IPS DF 6.9 (cell line): ENCODE measurements at regions not wholly inside any gene's neighbourhood (a gene's known extent, or its start where the extent isn't known, plus 50 kb on each side); places are given as distances from the start of the nearest gene placed in this dataset.

ENCODE experiments used
- DNase-seq: peaks from one replicate; pipeline ENCODE4 v3.0.0-alpha.2; 2013; ENCODE audit warnings: low read depth, low spot score
- H3K27ac ChIP-seq: one replicate; pipeline ENCODE4 v1.5.1; 2013; ENCODE audit warnings: low read length, control low read depth
- H3K27me3 ChIP-seq: 2 replicates; pipeline ENCODE4 v1.6.1; 2013; ENCODE audit warnings: mild to moderate bottlenecking, low read length; ENCODE audit not compliant: control insufficient read depth, insufficient read depth
- H3K36me3 ChIP-seq: 2 replicates; pipeline ENCODE4 v1.6.1; 2013; ENCODE audit warnings: low read length; ENCODE audit not compliant: control insufficient read depth, insufficient read depth
- H3K4me1 ChIP-seq: 2 replicates; pipeline ENCODE4 v1.6.1; 2013; ENCODE audit warnings: low read length; ENCODE audit not compliant: control insufficient read depth, insufficient read depth
- H3K4me3 ChIP-seq: 2 replicates; pipeline ENCODE4 v1.5.1; 2013; ENCODE audit warnings: mild to moderate bottlenecking, low read length
- H3K9me3 ChIP-seq: 2 replicates; pipeline ENCODE4 v1.6.1; 2013; ENCODE audit warnings: low read length, inconsistent platforms; ENCODE audit not compliant: control insufficient read depth, insufficient read depth
- WGBS: extraction: QIAGEN DNeasy Blood & Tissue Kit; methylation state at CpG from one replicate; pipeline ENCODE4 v1.1.7; 2013; ENCODE audit warnings: mixed read lengths, missing lambda C conversion rate; ENCODE audit not compliant: insufficient read length, insufficient coverage; 5-methylcytosine and 5-hydroxymethylcytosine counted together

DNA sequence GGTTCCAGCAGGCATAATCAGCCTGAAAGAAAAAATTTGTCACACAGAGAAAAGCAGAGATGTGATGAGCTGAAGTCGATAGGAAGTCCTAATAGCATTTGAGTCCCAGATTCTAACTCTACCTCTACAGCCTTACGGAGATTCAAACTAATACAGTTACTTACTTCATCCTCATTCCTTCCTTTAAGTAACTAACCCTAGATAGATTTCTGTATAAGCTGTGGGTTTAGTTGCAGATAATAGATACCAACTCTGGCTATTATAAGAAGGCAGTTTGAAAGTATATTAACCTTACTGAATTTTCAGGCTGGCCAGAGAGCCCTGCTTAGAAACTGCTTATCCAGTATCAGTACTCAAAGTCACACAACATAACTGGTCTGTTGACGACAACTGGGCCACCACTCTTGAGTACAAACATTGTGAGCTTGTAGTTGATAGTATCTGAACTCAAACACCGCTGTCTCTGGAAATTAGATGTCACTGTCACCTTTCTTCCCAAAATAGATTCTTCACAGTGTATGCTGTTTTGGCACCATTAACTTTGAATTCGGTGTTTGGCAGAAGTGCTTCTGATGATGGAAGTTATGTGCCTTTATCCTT lies 484.3 kb downstream of the DIPK2A start:
- no CpG with 5 or more reads among the region's 5 CpGs for WGBS
- no peak for DNase-seq
- no peaks in the 10 kb centered on the region for H3K36me3 ChIP-seq
- no peaks in the 10 kb centered on the region for H3K9me3 ChIP-seq
- no peaks in the 10 kb centered on the region for H3K27me3 ChIP-seq
- no peaks in the 10 kb centered on the region for H3K4me1 ChIP-seq
- no peak overlapping the region for H3K4me3 ChIP-seq
- H3K27ac ChIP-seq = no peak overlapping the region

GRCh38 chr3:144457758-144458157 lies 486.1 kb downstream of the DIPK2A start:
- Histone ChIP-seq H3K9me3 (no peaks in the 10 kb centered on the region), H3K27me3 (no peaks in the 10 kb centered on the region), H3K36me3 (no peaks in the 10 kb centered on the region), H3K4me1 (no peaks in the 10 kb centered on the region), H3K27ac (no peak overlapping the region), H3K4me3 (no peak overlapping the region)
- DNase-seq = no peak

DNA sequence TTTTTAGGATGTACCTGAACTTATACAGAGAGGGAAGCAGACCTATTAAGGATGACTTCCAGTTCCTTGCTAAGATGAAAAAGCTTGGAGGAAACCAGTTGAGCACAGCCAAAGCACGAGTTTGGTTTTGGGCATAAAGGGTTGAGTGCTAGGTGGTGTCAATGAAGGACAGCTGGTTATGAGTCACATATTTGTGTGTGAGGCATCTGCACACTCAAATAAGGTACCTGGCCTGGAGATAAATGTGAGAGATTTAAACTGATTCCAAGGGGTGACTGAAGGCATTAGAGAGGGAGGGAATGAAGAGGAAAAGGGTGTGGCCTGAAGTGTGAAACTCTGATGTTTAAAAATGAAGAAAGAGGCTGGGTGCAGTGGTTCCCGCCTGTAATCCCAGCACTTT lies 486.7 kb downstream of the DIPK2A start:
- Histone ChIP-seq H3K4me3 (no peak overlapping the region), H3K4me1 (no peaks in the 10 kb centered on the region), H3K27me3 (no peaks in the 10 kb centered on the region), H3K27ac (no peak overlapping the region), H3K36me3 (no peaks in the 10 kb centered on the region), H3K9me3 (no peaks in the 10 kb centered on the region)
- WGBS = no CpG with 5 or more reads among the region's 2 CpGs
- DNase-seq = no peak

- Histone ChIP-seq H3K36me3 (no peaks in the 10 kb centered on the region), H3K9me3 (no peaks in the 10 kb centered on the region), H3K27me3 (no peaks in the 10 kb centered on the region), H3K4me3 (no peak overlapping the region), H3K4me1 (no peaks in the 10 kb centered on the region), H3K27ac (no peak overlapping the region)
- no CpG with 5 or more reads among the region's 1 CpG for WGBS
- no peak for DNase-seq
Observed at GRCh38 chr3:144462337-144462736, 490.7 kb downstream of the DIPK2A start.

DNA sequence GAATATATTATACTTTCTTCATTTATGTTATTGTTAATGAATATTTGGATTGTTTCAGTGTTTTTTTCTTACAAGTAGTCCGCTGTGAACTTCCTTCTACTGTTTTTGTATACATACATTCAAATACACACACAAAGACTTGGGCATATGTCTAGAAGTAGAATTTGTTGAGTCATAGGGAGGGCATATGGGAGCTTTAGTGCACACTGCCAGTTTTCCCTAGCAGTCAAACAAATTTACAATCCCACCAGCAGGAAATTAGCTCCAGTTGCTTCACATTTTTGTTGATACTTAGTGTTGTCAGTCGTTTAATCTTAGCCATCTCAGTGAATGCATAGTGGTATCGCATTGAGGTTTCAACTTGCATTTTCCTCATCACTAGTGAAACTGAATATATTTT lies 492.3 kb downstream of the DIPK2A start:
- no peaks in the 10 kb centered on the region for H3K4me1 ChIP-seq
- no peak overlapping the region for H3K27ac ChIP-seq
- DNase-seq = no peak
- H3K27me3 ChIP-seq = no peaks in the 10 kb centered on the region
- no peaks in the 10 kb centered on the region for H3K9me3 ChIP-seq
- H3K4me3 ChIP-seq = no peak overlapping the region
- H3K36me3 ChIP-seq = no peaks in the 10 kb centered on the region
- WGBS = no CpG with 5 or more reads among the region's 3 CpGs

DNA sequence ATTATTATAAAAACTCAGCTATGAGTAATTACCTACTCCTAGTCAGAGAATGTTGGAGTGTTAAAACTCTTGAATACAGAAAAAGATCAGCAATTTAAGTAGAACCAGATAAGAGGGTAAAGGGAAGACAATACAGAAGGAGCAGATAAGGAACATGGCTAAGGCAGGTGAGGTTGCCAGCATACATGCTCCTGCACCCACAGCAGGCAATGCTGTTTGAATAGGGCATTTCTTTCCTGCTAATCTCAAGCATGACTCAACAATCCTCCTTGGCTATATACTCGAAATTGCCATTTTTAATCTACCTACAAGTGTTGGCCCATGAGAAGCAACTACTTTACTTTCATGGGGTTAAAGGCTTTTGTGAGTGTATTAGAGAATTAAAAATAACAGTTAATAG lies 494.5 kb downstream of the DIPK2A start:
- no peak for DNase-seq
- no peak overlapping the region for H3K4me3 ChIP-seq
- H3K9me3 ChIP-seq = no peaks in the 10 kb centered on the region
- no peaks in the 10 kb centered on the region for H3K4me1 ChIP-seq
- H3K36me3 ChIP-seq = no peaks in the 10 kb centered on the region
- no CpG with 5 or more reads among the region's 1 CpG for WGBS
- no peak overlapping the region for H3K27ac ChIP-seq
- no peaks in the 10 kb centered on the region for H3K27me3 ChIP-seq

DNA sequence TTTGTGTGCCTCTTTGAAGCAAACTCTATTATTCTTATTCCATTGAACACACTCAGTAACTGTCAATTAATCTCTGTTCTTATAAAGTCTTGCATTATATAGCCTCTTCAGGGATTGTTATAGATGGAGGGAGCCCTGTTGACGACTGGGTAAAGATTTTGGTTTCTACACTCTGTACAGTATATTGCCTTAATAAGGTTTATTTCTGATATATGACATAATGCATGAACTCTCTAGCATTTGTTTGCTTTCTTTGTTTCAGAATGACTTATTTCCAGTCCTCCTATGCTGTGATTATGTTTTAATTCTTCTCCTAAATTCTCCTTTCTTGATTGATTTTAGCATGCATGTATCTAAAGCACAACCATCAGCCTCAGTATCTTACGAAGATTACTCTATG lies 494.9 kb downstream of the DIPK2A start:
- Histone ChIP-seq H3K4me1 (no peaks in the 10 kb centered on the region), H3K4me3 (no peak overlapping the region), H3K27me3 (no peaks in the 10 kb centered on the region), H3K9me3 (no peaks in the 10 kb centered on the region), H3K27ac (no peak overlapping the region), H3K36me3 (no peaks in the 10 kb centered on the region)
- no peak for DNase-seq
- whole genome bisulfite sequencing = no CpG with 5 or more reads among the region's 2 CpGs

DNA sequence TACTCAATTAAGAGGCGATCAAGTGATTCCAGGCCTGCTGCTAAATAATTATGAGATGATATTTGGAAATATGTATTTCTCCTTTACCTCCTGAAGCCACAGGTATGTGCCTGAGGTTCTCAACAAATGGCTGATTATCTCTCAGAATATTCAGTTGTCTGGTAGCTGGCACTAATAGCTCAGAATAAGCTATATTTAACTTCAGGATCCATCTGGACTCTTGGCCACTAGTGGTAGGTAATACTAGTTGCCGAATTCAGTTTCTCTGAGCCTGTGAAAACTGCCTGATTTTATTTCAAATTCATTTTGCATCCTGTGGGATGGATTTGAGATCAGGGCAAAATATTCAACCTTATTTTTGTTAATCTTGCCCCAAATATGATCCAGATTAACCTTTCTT lies 499.0 kb downstream of the DIPK2A start:
- no peak for DNase-seq
- Histone ChIP-seq H3K36me3 (no peaks in the 10 kb centered on the region), H3K27me3 (no peaks in the 10 kb centered on the region), H3K9me3 (no peaks in the 10 kb centered on the region), H3K27ac (no peak overlapping the region), H3K4me3 (no peak overlapping the region), H3K4me1 (no peaks in the 10 kb centered on the region; the same call in 1 of the 2 replicates)
- WGBS = no CpG with 5 or more reads among the region's 2 CpGs

DNA sequence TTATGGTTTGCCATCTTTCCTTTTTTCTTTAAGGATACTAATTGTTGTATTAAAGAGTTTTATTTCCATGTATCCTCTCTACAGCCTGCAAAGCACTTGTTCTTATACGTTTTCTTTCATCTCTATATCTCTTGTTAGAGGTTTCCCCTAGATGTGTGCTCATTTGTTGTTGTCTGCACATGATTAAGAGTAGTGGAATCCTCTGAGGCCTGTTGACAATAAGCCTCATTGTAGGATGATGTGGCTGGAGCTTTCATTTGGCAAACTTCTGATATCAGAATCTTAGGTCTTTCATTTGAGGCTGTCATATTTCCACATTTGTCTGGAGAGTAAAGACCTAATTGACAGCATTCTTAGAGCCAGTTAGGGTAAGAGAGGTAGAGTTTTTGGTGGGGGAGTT lies 506.0 kb downstream of the DIPK2A start:
- no peak overlapping the region for H3K4me3 ChIP-seq
- no peaks in the 10 kb centered on the region for H3K9me3 ChIP-seq
- no CpG with 5 or more reads among the region's 1 CpG for WGBS
- H3K27me3 ChIP-seq = no peaks in the 10 kb centered on the region
- H3K4me1 ChIP-seq = no peaks in the 10 kb centered on the region; the same call in 1 of the 2 replicates
- no peak for DNase-seq
- H3K36me3 ChIP-seq = no peaks in the 10 kb centered on the region
- no peak overlapping the region for H3K27ac ChIP-seq

GRCh38 chr3:144480416-144480919 lies 508.8 kb downstream of the DIPK2A start:
- H3K9me3 ChIP-seq = no peaks in the 10 kb centered on the region
- no peak for DNase-seq
- no peaks in the 10 kb centered on the region for H3K36me3 ChIP-seq
- H3K27ac ChIP-seq = no peak overlapping the region
- no peaks in the 10 kb centered on the region; the same call in 1 of the 2 replicates for H3K4me1 ChIP-seq
- H3K27me3 ChIP-seq = no peaks in the 10 kb centered on the region
- H3K4me3 ChIP-seq = no peak overlapping the region

DNA sequence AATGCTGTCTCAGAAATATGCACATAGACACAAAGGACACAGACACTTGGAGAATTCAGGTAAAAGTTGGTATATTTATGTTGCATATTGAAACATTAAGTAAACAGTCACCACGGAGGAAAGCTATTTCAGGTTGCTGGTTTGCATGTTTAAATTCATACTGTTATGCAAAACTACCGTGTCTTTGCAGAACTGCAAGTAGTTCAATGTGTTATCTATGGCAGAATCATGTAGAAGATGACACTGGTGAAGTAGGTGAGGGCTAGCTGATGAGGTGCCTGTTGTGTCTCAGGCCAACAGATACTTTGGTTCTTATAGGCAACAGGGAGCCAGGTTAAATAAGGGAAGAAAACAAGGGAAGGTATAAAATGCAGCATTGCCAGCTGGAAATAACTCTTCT lies 511.3 kb downstream of the DIPK2A start:
- Histone ChIP-seq H3K27me3 (no peaks in the 10 kb centered on the region), H3K36me3 (no peaks in the 10 kb centered on the region), H3K4me3 (no peak overlapping the region), H3K4me1 (no peaks in the 10 kb centered on the region), H3K27ac (no peak overlapping the region), H3K9me3 (no peaks in the 10 kb centered on the region)
- WGBS = no CpG with 5 or more reads among the region's 2 CpGs
- DNase-seq = no peak
